A673 (cell line): ENCODE measurements at regions not wholly inside any gene's neighbourhood (a gene's known extent, or its start where the extent isn't known, plus 50 kb on each side); places are given as distances from the start of the nearest gene placed in this dataset.

Experiments used
- BruUV-seq: library from RNA; stranded (reverse); fragments of 400-500 nt; replicated peaks from 2 replicates; lab custom pipeline; 2021; lab: Mats Ljungman, UMichigan
- CTCF ChIA-PET: fragments of 300-600 bp; sonication (Branson Sonifier 250); formaldehyde crosslinking; loops from one replicate; lab custom pipeline; 2022; ENCODE audit warnings: antibody characterized with exemption; lab: Charles Lee
- POLR2A ChIA-PET: fragments of 300-600 bp; sonication (Branson Sonifier 250); formaldehyde crosslinking; loops from one replicate; lab custom pipeline; 2022; ENCODE audit warnings: antibody characterized with exemption; ENCODE audit not compliant: low non-redundant PET; lab: Charles Lee
- DNase-seq: peaks from one replicate; pipeline ENCODE4 v3.0.0-alpha.2; 2015; ENCODE audit warnings: low spot score
- H3K27ac ChIP-seq: fragments of 200-600 bp; sonication (generic); 2 replicates; pipeline ENCODE4 v1.5.1; 2016; ENCODE audit warnings: mixed run types, low read depth, mild to moderate bottlenecking, mixed read lengths, antibody characterized with exemption, low read length; ENCODE audit not compliant: poor library complexity, severe bottlenecking
- H3K27me3 ChIP-seq: fragments of 200-600 bp; sonication (generic); replicated peaks from 2 replicates; pipeline ENCODE4 v1.6.1; 2017; ENCODE audit warnings: mixed run types, low read depth, mild to moderate bottlenecking, mixed read lengths, antibody characterized with exemption, low read length; ENCODE audit not compliant: insufficient read depth, poor library complexity
- H3K36me3 ChIP-seq: fragments of 200-600 bp; sonication (generic); 2 replicates; pipeline ENCODE4 v1.6.1; 2016; ENCODE audit warnings: mixed run types, mild to moderate bottlenecking, mixed read lengths, antibody characterized with exemption, low read length; ENCODE audit not compliant: insufficient read depth, poor library complexity, severe bottlenecking
- H3K4me1 ChIP-seq: fragments of 200-600 bp; sonication (generic); 2 replicates; pipeline ENCODE4 v1.6.1; 2017; ENCODE audit warnings: mixed run types, mild to moderate bottlenecking, mixed read lengths, antibody characterized with exemption, low read length; ENCODE audit not compliant: insufficient read depth, poor library complexity, severe bottlenecking
- H3K4me3 ChIP-seq: fragments of 200-600 bp; sonication (generic); 2 replicates; pipeline ENCODE4 v1.5.1; 2016; ENCODE audit warnings: low read depth, mixed run types, mild to moderate bottlenecking, mixed read lengths, low read length; ENCODE audit not compliant: poor library complexity, severe bottlenecking
- H3K9me3 ChIP-seq: fragments of 200-600 bp; sonication (generic); 2 replicates; pipeline ENCODE4 v1.6.1; 2016; ENCODE audit warnings: mixed run types, low read depth, mild to moderate bottlenecking, mixed read lengths, antibody characterized with exemption, low read length; ENCODE audit not compliant: poor library complexity, severe bottlenecking
- CTCF ChIP-seq: fragments of 300-800, 200-600 bp; sonication (generic); conservative IDR thresholded peaks from 2 replicates; pipeline ENCODE4 v1.5.1; 2017; ENCODE audit warnings: low read depth, mild to moderate bottlenecking, antibody characterized with exemption, low read length, moderate library complexity, mixed read lengths
- EZH2 ChIP-seq: fragments of 200-600 bp; sonication (generic); IDR thresholded peaks from 2 replicates; pipeline ENCODE4 v1.6.1; 2017; ENCODE audit warnings: borderline replicate concordance, low read depth, mild to moderate bottlenecking, mixed read lengths, antibody characterized with exemption, low read length; ENCODE audit not compliant: poor library complexity, severe bottlenecking
- intact Hi-C: fragments of 100-400 bp; cut with micrococcal nuclease; formaldehyde crosslinking; loops from one replicate; pipeline ENCODE4 v1.10.0; 2022; ENCODE audit not compliant: unreplicated experiment

GRCh38 chr11:119889111-119889510 lies 160.1 kb upstream of the NECTIN1 start:
- Histone ChIP-seq H3K27me3 (peaks cover 8% of the 10 kb centered on the region), H3K9me3 (no peaks in the 10 kb centered on the region), H3K4me3 (no peak overlapping the region), H3K4me1 (no peaks in the 10 kb centered on the region), H3K27ac (no peak overlapping the region), H3K36me3 (no peaks in the 10 kb centered on the region)
- no peak for DNase-seq
- intact Hi-C loops, result no loop called here
- POLR2A ChIA-PET, result no interaction called here
- CTCF ChIA-PET, result no interaction called here
- TF ChIP-seq EZH2, result no peak
- BruUV-seq, result no TSS peak

GRCh38 chr11:119888119-119888518 lies 159.1 kb upstream of the NECTIN1 start:
- Histone ChIP-seq H3K36me3 (no peaks in the 10 kb centered on the region), H3K27me3 (peaks cover 18% of the 10 kb centered on the region), H3K4me3 (no peak overlapping the region), H3K9me3 (no peaks in the 10 kb centered on the region), H3K27ac (no peak overlapping the region), H3K4me1 (no peaks in the 10 kb centered on the region)
- POLR2A ChIA-PET, result no interaction called here
- no TSS peak for BruUV-seq
- TF ChIP-seq CTCF (no peak), EZH2 (no peak)
- CTCF ChIA-PET, result no interaction called here
- intact Hi-C loops, result no loop called here
- DNase-seq, result peak; percentile 51

GRCh38 chr11:119886667-119887230 lies 157.7 kb upstream of the NECTIN1 start:
- Histone ChIP-seq H3K4me1 (no peaks in the 10 kb centered on the region), H3K36me3 (no peaks in the 10 kb centered on the region), H3K27ac (no peak overlapping the region), H3K4me3 (no peak overlapping the region), H3K27me3 (peaks cover 20% of the 10 kb centered on the region), H3K9me3 (no peaks in the 10 kb centered on the region)
- intact Hi-C loops, result no loop called here
- POLR2A ChIA-PET, result no interaction called here
- TF ChIP-seq EZH2, result no peak
- no peak for TF ChIP-seq CTCF
- BruUV-seq, result no TSS peak
- CTCF ChIA-PET, result no interaction called here
- DNase-seq, result no peak
